Thyroid gland (tissue), 4 donors: ENCODE measurements at regions not wholly inside any gene's neighbourhood (a gene's known extent, or its start where the extent isn't known, plus 50 kb on each side); places are given as distances from the start of the nearest gene placed in this dataset.

Source experiments
- POLR2A ChIP-seq, 2 donors: fragments of 450-650 bp; IDR thresholded peaks; one replicate each; pipeline ENCODE4 v1.6.1; 2017; ENCODE audit warnings: antibody characterized with exemption in 2 of 2, mild to moderate bottlenecking in 2 of 2, moderate library complexity in 1 of 2
- TF ChIP-seq, protein P1 (sequence below), 6 experiments: fragments of 200-600 bp in 3 of 6; fragments of 450-650 bp in 3 of 6; sonication (generic) in 3 of 6; IDR thresholded peaks; one replicate each; pipeline ENCODE4 v1.5.1; 2016 to 2019; ENCODE audit warnings: antibody characterized with exemption in 6 of 6, mild to moderate bottlenecking in 2 of 6, inconsistent platforms in 1 of 6, moderate library complexity in 1 of 6

- TF ChIP-seq, protein P1, sequence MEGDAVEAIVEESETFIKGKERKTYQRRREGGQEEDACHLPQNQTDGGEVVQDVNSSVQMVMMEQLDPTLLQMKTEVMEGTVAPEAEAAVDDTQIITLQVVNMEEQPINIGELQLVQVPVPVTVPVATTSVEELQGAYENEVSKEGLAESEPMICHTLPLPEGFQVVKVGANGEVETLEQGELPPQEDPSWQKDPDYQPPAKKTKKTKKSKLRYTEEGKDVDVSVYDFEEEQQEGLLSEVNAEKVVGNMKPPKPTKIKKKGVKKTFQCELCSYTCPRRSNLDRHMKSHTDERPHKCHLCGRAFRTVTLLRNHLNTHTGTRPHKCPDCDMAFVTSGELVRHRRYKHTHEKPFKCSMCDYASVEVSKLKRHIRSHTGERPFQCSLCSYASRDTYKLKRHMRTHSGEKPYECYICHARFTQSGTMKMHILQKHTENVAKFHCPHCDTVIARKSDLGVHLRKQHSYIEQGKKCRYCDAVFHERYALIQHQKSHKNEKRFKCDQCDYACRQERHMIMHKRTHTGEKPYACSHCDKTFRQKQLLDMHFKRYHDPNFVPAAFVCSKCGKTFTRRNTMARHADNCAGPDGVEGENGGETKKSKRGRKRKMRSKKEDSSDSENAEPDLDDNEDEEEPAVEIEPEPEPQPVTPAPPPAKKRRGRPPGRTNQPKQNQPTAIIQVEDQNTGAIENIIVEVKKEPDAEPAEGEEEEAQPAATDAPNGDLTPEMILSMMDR (IDR thresholded peaks at IDR 0.05): no peak
- TF ChIP-seq POLR2A (IDR thresholded peaks at IDR 0.05): no peak
Measured at GRCh38 chr3:132174500-132174899, 139.7 kb upstream of the CPNE4 start.
